ENCODE measurements at regions not wholly inside any gene's neighbourhood (a gene's known extent, or its start where the extent isn't known, plus 50 kb on each side); places are given as distances from the start of the nearest gene placed in this dataset.

DNA sequence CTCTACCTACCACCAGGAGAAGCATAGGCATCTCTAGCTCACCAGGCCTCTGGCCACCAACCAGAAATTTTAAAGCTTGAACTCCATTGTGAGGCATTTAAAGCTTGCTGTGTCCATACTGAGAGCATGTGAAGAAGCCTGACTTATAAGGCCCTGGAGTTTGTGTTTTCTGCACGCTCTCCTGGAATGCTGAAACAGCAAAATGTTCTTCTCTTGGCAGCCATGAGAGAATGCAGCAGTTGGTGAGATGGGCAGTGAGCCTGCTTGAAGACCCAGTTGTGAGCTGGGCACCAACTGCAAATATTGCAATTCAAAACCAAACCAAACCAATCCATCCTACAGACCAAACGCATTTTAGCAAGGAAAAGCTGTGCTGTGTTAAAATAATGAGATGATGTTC, 170.0 kb upstream of the IVNS1ABP start:
- no peak for DNase-seq
- peaks cover 7 to 9% of the 10 kb centered on the region in 2 experiments for H3K4me1 Mint-ChIP-seq

More for the DNA sequence above, 170.0 kb upstream of the IVNS1ABP start:
- no peaks in the 10 kb centered on the region for H3K79me1 ChIP-seq (ENCODE audit: insufficient read depth, low read depth, low read length, poor library complexity, severe bottlenecking)
- H3K27me3 ChIP-seq (ENCODE audit: insufficient read depth, low read length): no peaks in the 10 kb centered on the region
- H3T11ph ChIP-seq (ENCODE audit: low read length): no peak overlapping the region
- Mint-ChIP-seq H3K9me3 (no peaks in the 10 kb centered on the region), H3K27me3 (ENCODE audit: low read depth) (no peaks in the 10 kb centered on the region), H3K27ac (no peak overlapping the region), H3K36me3 (ENCODE audit: insufficient read depth in 1 of 3, low read depth in 3 of 3) (no peaks in the 10 kb centered on the region; a peak in 1 of 7 replicates), H3K4me3 (no peak overlapping the region)
- H3K56ac ChIP-seq (ENCODE audit: insufficient read length, low read depth, low read length): no peak overlapping the region
- H3K9ac ChIP-seq (ENCODE audit: extremely low read depth, insufficient read length, low read length): no peak overlapping the region
- H3K23ac ChIP-seq (ENCODE audit: insufficient read length, low read depth, low read length): no peak overlapping the region
- H2BK5ac ChIP-seq (ENCODE audit: insufficient read length, low read length): no peak overlapping the region
- no peak overlapping the region for H3K4ac ChIP-seq (ENCODE audit: low read depth, low read length)
- TF ChIP-seq, protein P1, sequence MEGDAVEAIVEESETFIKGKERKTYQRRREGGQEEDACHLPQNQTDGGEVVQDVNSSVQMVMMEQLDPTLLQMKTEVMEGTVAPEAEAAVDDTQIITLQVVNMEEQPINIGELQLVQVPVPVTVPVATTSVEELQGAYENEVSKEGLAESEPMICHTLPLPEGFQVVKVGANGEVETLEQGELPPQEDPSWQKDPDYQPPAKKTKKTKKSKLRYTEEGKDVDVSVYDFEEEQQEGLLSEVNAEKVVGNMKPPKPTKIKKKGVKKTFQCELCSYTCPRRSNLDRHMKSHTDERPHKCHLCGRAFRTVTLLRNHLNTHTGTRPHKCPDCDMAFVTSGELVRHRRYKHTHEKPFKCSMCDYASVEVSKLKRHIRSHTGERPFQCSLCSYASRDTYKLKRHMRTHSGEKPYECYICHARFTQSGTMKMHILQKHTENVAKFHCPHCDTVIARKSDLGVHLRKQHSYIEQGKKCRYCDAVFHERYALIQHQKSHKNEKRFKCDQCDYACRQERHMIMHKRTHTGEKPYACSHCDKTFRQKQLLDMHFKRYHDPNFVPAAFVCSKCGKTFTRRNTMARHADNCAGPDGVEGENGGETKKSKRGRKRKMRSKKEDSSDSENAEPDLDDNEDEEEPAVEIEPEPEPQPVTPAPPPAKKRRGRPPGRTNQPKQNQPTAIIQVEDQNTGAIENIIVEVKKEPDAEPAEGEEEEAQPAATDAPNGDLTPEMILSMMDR (conservative IDR thresholded peaks at IDR 0.05): no peak
- H2BK12ac ChIP-seq (ENCODE audit: insufficient read length, low read depth, low read length): no peak overlapping the region
- no peaks in the 10 kb centered on the region for H3K79me2 ChIP-seq (ENCODE audit: insufficient read depth, low read length)
- no peaks in the 10 kb centered on the region for H3K23me2 ChIP-seq (ENCODE audit: insufficient read length, low read depth, low read length, poor library complexity, severe bottlenecking)
- no peak overlapping the region for H4K8ac ChIP-seq (replicated peaks; ENCODE audit: insufficient read length, low read depth, low read length)
- no peak overlapping the region for H2BK15ac ChIP-seq (ENCODE audit: low read depth, low read length)
- no peak overlapping the region for H3K4me2 ChIP-seq (ENCODE audit: insufficient read depth, insufficient read length, low read length)
- no peak overlapping the region for H2BK20ac ChIP-seq (ENCODE audit: low read depth, low read length, poor library complexity, severe bottlenecking)
- no peak overlapping the region for H3K27ac ChIP-seq (ENCODE audit: insufficient read length, low read depth, low read length)
- H2AFZ ChIP-seq (ENCODE audit: low read length): no peak overlapping the region
- WGBS (ENCODE audit: extremely low coverage, insufficient read length, low lambda C conversion rate): no CpG with 5 or more reads among the region's 2 CpGs
- H3K18ac ChIP-seq (ENCODE audit: insufficient read length, low read depth, low read length): no peak overlapping the region
- no peak overlapping the region for H4K5ac ChIP-seq (ENCODE audit: insufficient read length, low read depth, low read length)
- no peaks in the 10 kb centered on the region for H4K20me1 ChIP-seq (ENCODE audit: control insufficient read depth, insufficient read depth, insufficient read length)
- no peak overlapping the region for H4K91ac ChIP-seq (ENCODE audit: insufficient read length, low read depth, low read length)
- no peak overlapping the region for H3K14ac ChIP-seq (ENCODE audit: insufficient read depth, low read length)
- H3K4me1 ChIP-seq (ENCODE audit: insufficient read depth, low read length): peaks cover 8% of the 10 kb centered on the region; the same call in 1 of the 2 replicates
- H3K9me3 ChIP-seq (ENCODE audit: control insufficient read depth, low read depth, low read length): no peaks in the 10 kb centered on the region
- no peak overlapping the region for H2BK120ac ChIP-seq (ENCODE audit: low read depth, low read length, poor library complexity, severe bottlenecking)
- H2AK5ac ChIP-seq (ENCODE audit: insufficient read length, low read length): no peak overlapping the region

Data from H9 (cell line).